Fibroblast of the aortic adventitia (primary cell): ENCODE measurements at regions not wholly inside any gene's neighbourhood (a gene's known extent, or its start where the extent isn't known, plus 50 kb on each side); places are given as distances from the start of the nearest gene placed in this dataset.

Source experiments
- DNase-seq: peaks from one replicate; pipeline ENCODE4 v3.0.0-alpha.2; 2010; ENCODE audit warnings: low read depth
- H3K4me3 ChIP-seq: 2 replicates; pipeline ENCODE4 v1.5.1; 2011; ENCODE audit warnings: low read depth, mild to moderate bottlenecking, control low read depth, low read length, moderate library complexity
- CTCF ChIP-seq: IDR thresholded peaks from 2 replicates; pipeline ENCODE4 v1.5.1; 2011; ENCODE audit warnings: mild to moderate bottlenecking, low read length, control low read depth, inconsistent platforms; ENCODE audit not compliant: insufficient read depth

- H3K4me3 ChIP-seq: no peak overlapping the region
- no peak for DNase-seq
- TF ChIP-seq CTCF: no peak
Measured at GRCh38 chr4:183842129-183842528, 63.0 kb upstream of the STOX2 start.

DNA sequence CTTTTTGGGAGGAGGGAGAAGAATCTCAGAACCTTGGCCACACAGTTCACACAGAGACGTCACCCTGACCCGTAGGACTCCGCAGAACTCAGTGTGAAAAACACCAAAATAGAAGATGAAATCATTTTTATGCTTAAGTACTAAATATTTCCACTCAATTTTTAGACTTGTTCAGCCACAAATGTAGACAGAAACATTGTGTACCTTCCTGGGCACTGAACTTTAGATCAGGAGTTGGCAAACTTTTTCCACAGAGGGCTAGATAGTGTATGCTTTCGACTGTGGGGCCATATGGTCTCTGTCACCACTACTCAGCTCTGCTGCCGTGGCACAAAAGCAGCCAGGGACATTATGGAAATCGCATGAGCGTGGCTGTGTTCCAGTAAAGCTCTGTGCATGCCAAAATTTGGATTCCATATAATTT, 61.8 kb upstream of the STOX2 start:
- no peak for TF ChIP-seq CTCF
- no peak overlapping the region for H3K4me3 ChIP-seq
- DNase-seq: no peak

- no peak for DNase-seq
- H3K4me3 ChIP-seq: no peak overlapping the region
- no peak for TF ChIP-seq CTCF
Measured at GRCh38 chr4:183846951-183847350, 58.2 kb upstream of the STOX2 start.

GRCh38 chr4:183848805-183849204, 56.3 kb upstream of the STOX2 start:
- no peak for TF ChIP-seq CTCF
- no peak overlapping the region for H3K4me3 ChIP-seq
- no peak for DNase-seq

GRCh38 chr4:183852910-183853547, 52.1 kb upstream of the STOX2 start:
- no peak for TF ChIP-seq CTCF

GRCh38 chr4:183853548-183853940, 51.6 kb upstream of the STOX2 start:
- DNase-seq: no peak
- no peak for TF ChIP-seq CTCF
- no peak overlapping the region for H3K4me3 ChIP-seq

More at GRCh38 chr4:183852910-183853547, 52.1 kb upstream of the STOX2 start:
- no peak overlapping the region for H3K4me3 ChIP-seq
- no peak for DNase-seq
